IMR-90 (cell line): ENCODE measurements at regions not wholly inside any gene's neighbourhood (a gene's known extent, or its start where the extent isn't known, plus 50 kb on each side); places are given as distances from the start of the nearest gene placed in this dataset.
A peak's percentile ranks its signal among the peaks of the same experiment; 100 is the strongest.

Source experiments
- ATAC-seq: fragments of 200-7000 bp; cut with Tn5 transposase; 2 replicates; pipeline ENCODE4 v1.9.1; 2020; ENCODE audit warnings: low read depth, mild to moderate bottlenecking, moderate library complexity
- BruUV-seq: library from RNA; stranded (reverse); fragments of 400-500 nt; replicated peaks from 2 replicates; lab custom pipeline; 2021; lab: Mats Ljungman, UMichigan
- CTCF ChIA-PET: fragments of 300-600 bp; formaldehyde crosslinking; extraction: SDS; loops from one replicate; lab custom pipeline; 2021; ENCODE audit warnings: antibody characterized with exemption; lab: Yijun Ruan, JAX
- POLR2A ChIA-PET: fragments of 300-600 bp; sonication (Branson Sonifier 250); formaldehyde crosslinking; loops from one replicate; lab custom pipeline; 2022; ENCODE audit warnings: antibody characterized with exemption; ENCODE audit not compliant: unreplicated experiment; lab: Charles Lee
- DNase-seq: peaks from one replicate; pipeline ENCODE4 v3.0.0; 2013
- H2AFZ ChIP-seq: replicated peaks from 2 replicates; pipeline ENCODE3; 2013; ENCODE audit warnings: low read length, mild to moderate bottlenecking; ENCODE audit not compliant: poor library complexity
- H2AK5ac ChIP-seq: 2 replicates; pipeline ENCODE4 v1.6.1; 2013; ENCODE audit warnings: low read depth, low read length, inconsistent platforms
- H2AK9ac ChIP-seq: replicated peaks from 2 replicates; pipeline ENCODE3; 2013; ENCODE audit warnings: mild to moderate bottlenecking, low read depth, low read length, moderate library complexity; ENCODE audit not compliant: poor library complexity
- H2BK120ac ChIP-seq: 2 replicates; pipeline ENCODE4 v1.6.1; 2013; ENCODE audit warnings: low read depth, low read length, inconsistent platforms
- H2BK15ac ChIP-seq: 3 replicates; pipeline ENCODE4 v1.6.1; 2013; ENCODE audit warnings: low read depth, low read length, inconsistent platforms
- H2BK20ac ChIP-seq: 2 replicates; pipeline ENCODE4 v1.6.1; 2013; ENCODE audit warnings: low read depth, mild to moderate bottlenecking, inconsistent platforms, low read length, moderate library complexity
- H2BK5ac ChIP-seq: 2 replicates; pipeline ENCODE4 v1.6.1; 2013; ENCODE audit warnings: mild to moderate bottlenecking, low read depth, low read length, inconsistent platforms; ENCODE audit not compliant: poor library complexity, severe bottlenecking
- H3K14ac ChIP-seq: replicated peaks from 2 replicates; pipeline ENCODE4 v1.6.1; 2013; ENCODE audit warnings: low read depth, low read length, inconsistent platforms
- H3K18ac ChIP-seq: 2 replicates; pipeline ENCODE4 v1.6.1; 2013; ENCODE audit warnings: low read depth, low read length, control low read depth
- H3K23ac ChIP-seq: 2 replicates; pipeline ENCODE4 v1.6.1; 2013; ENCODE audit warnings: low read depth, low read length, inconsistent platforms
- H3K27ac ChIP-seq: 2 replicates; pipeline ENCODE4 v1.5.1; 2013; ENCODE audit warnings: mild to moderate bottlenecking, control low read depth, low read length; ENCODE audit not compliant: insufficient read depth
- H3K27me3 ChIP-seq: 2 replicates; pipeline ENCODE4 v1.6.1; 2013; ENCODE audit warnings: low read length; ENCODE audit not compliant: control insufficient read depth, insufficient read depth
- H3K36me3 ChIP-seq: 2 replicates; pipeline ENCODE4 v1.6.1; 2013; ENCODE audit warnings: low read length, mixed read lengths; ENCODE audit not compliant: control insufficient read depth, insufficient read depth
- H3K4ac ChIP-seq: 2 replicates; pipeline ENCODE4 v1.6.1; 2013; ENCODE audit warnings: low read depth, low read length, inconsistent platforms
- H3K4me1 ChIP-seq: 2 replicates; pipeline ENCODE4 v1.6.1; 2013; ENCODE audit warnings: low read length, mixed read lengths; ENCODE audit not compliant: control insufficient read depth, insufficient read depth
- H3K4me2 ChIP-seq: 2 replicates; pipeline ENCODE4 v1.6.1; 2013; ENCODE audit warnings: low read depth, mild to moderate bottlenecking, control low read depth, low read length, moderate library complexity
- H3K4me3 ChIP-seq: 2 replicates; pipeline ENCODE4 v1.5.1; 2013; ENCODE audit warnings: low read depth, mild to moderate bottlenecking, control low read depth, low read length, moderate library complexity; ENCODE audit not compliant: insufficient read depth
- H3K56ac ChIP-seq: 2 replicates; pipeline ENCODE4 v1.6.1; 2013; ENCODE audit warnings: low read length, inconsistent platforms; ENCODE audit not compliant: insufficient read depth; ENCODE audit errors: extremely low read depth
- H3K79me1 ChIP-seq, 2 experiments: 2 replicates each; pipeline ENCODE4 v1.6.1; 2013; ENCODE audit warnings: low read length in 2 of 2, inconsistent platforms in 1 of 2, low read depth in 1 of 2
- H3K9ac ChIP-seq: 2 replicates; pipeline ENCODE4 v1.6.1; 2013; ENCODE audit warnings: low read depth, low read length, control low read depth
- H3K9me1 ChIP-seq: 2 replicates; pipeline ENCODE4 v1.6.1; 2013; ENCODE audit warnings: low read length, inconsistent platforms; ENCODE audit not compliant: insufficient read depth
- H3K9me3 ChIP-seq: 2 replicates; pipeline ENCODE4 v1.6.1; 2013; ENCODE audit warnings: low read length; ENCODE audit not compliant: control insufficient read depth, insufficient read depth
- H4K20me1 ChIP-seq: 2 replicates; pipeline ENCODE4 v1.6.1; 2013; ENCODE audit warnings: low read length, inconsistent platforms; ENCODE audit not compliant: insufficient read depth
- H4K5ac ChIP-seq: 2 replicates; pipeline ENCODE4 v1.6.1; 2013; ENCODE audit warnings: mild to moderate bottlenecking, low read depth, low read length, control low read depth
- H4K8ac ChIP-seq, 2 experiments: 2 replicates each; pipeline ENCODE4 v1.6.1; 2013; ENCODE audit warnings: low read depth in 2 of 2, low read length in 2 of 2, control low read depth in 1 of 2, inconsistent platforms in 1 of 2
- H4K91ac ChIP-seq: 2 replicates; pipeline ENCODE4 v1.6.1; 2013; ENCODE audit warnings: low read depth, low read length, inconsistent platforms; ENCODE audit not compliant: insufficient read depth
- BHLHE40 ChIP-seq: fragments of 150-350 bp; IDR thresholded peaks from 2 replicates; pipeline ENCODE4 v1.6.1; 2016; ENCODE audit warnings: mild to moderate bottlenecking, low read depth, low read length
- CEBPB ChIP-seq: IDR thresholded peaks from 2 replicates; pipeline ENCODE4 v1.6.1; 2012; ENCODE audit warnings: low read depth, low read length, improper control_type of control experiment
- POLR2A ChIP-seq: IDR thresholded peaks from 2 replicates; pipeline ENCODE4 v1.6.1; 2012; ENCODE audit warnings: mild to moderate bottlenecking, low read depth, low read length
- RAD21 ChIP-seq: IDR thresholded peaks from 2 replicates; pipeline ENCODE4 v1.6.1; 2012; ENCODE audit warnings: low read length, improper control_type of control experiment
- RCOR1 ChIP-seq: IDR thresholded peaks from 2 replicates; pipeline ENCODE4 v1.6.1; 2012; ENCODE audit warnings: mild to moderate bottlenecking, low read length, improper control_type of control experiment; ENCODE audit not compliant: insufficient replicate concordance
- RFX5 ChIP-seq: IDR thresholded peaks from 2 replicates; pipeline ENCODE4 v1.8.0; 2012; ENCODE audit warnings: low read depth, mild to moderate bottlenecking, low read length, moderate library complexity
- SMC3 ChIP-seq: fragments of 150-350 bp; IDR thresholded peaks from 2 replicates; pipeline ENCODE4 v1.6.1; 2016; ENCODE audit warnings: low read depth, mild to moderate bottlenecking, antibody characterized with exemption, low read length, moderate library complexity
- USF2 ChIP-seq: fragments of 150-350 bp; IDR thresholded peaks from 2 replicates; pipeline ENCODE4 v1.6.1; 2017; ENCODE audit warnings: mild to moderate bottlenecking, antibody characterized with exemption, low read length, low read depth
- WGBS, 2 experiments: methylation state at CpG; one replicate each; pipeline versions ENCODE4 v1.1.5 to v1.1.7; 2013; ENCODE audit warnings: missing lambda C conversion rate in 2 of 2; ENCODE audit not compliant: insufficient read length in 1 of 2; ENCODE audit errors: extremely low coverage in 2 of 2; 5-methylcytosine and 5-hydroxymethylcytosine counted together
- dilution Hi-C: fragments of 300-500 bp; cut with HindIII; formaldehyde crosslinking; loops from one replicate; pipeline ENCODE4 v1.14.3; 2018; ENCODE audit warnings: low sequenced_read_pairs; ENCODE audit not compliant: unreplicated experiment
- in situ Hi-C: fragments of 300-500 bp; cut with MboI; formaldehyde crosslinking; loops from 3 replicates; pipeline ENCODE4 v1.14.3; 2019; ENCODE audit warnings: low sequenced_read_pairs, inconsistent platforms, mixed read lengths
- intact Hi-C: fragments of 100-400 bp; cut with micrococcal nuclease; formaldehyde crosslinking; loops from 2 replicates; pipeline ENCODE4 v1.10.0; 2022

- Histone ChIP-seq H2BK120ac (no peak overlapping the region), H3K36me3 (no peaks in the 10 kb centered on the region), H4K20me1 (no peaks in the 10 kb centered on the region), H3K9me1 (0 out of 2 replicates have a peak, but pooled peaks cover 6% of the 10 kb centered on the region), H3K4me3 (no peak overlapping the region), H3K4ac (no peak overlapping the region), H3K23ac (no peak overlapping the region), H4K5ac (no peak overlapping the region), H3K56ac (no peak overlapping the region), H3K4me1 (peaks cover 4% of the 10 kb centered on the region; the same call in 1 of the 2 replicates), H2AFZ (peak overlapping the region; percentile 72), H3K4me2 (no peak overlapping the region), H3K27me3 (peaks cover 2% of the 10 kb centered on the region; the same call in 1 of the 2 replicates), H3K9me3 (peaks cover 3% of the 10 kb centered on the region), H2AK5ac (no peak overlapping the region), H4K91ac (no peak overlapping the region), H4K8ac (no peak overlapping the region), H3K9ac (no peak overlapping the region), H3K14ac (no peak overlapping the region), H3K18ac (no peak overlapping the region), H3K27ac (no peak overlapping the region), H2BK15ac (no peak overlapping the region), H2BK5ac (no peak overlapping the region), H2BK20ac (no peak overlapping the region), H3K79me1 (no peaks in the 10 kb centered on the region), H2AK9ac (no peak overlapping the region)
- TF ChIP-seq SMC3 (no peak), USF2 (no peak), RFX5 (no peak), CEBPB (no peak), RCOR1 (no peak), POLR2A (no peak), BHLHE40 (no peak), RAD21 (no peak)
- BruUV-seq = no TSS peak
- ATAC-seq (no peak), DNase-seq (no peak)
- intact Hi-C loops = no loop called here
- WGBS, 2 experiments = 36% methylated on average over 4 of the region's 16 CpGs; no CpG with 5 or more reads in 1 of the 2 experiments
- in situ Hi-C loops = no loop called here
- ChIA-PET POLR2A (no interaction called here), CTCF (interaction anchor here (0.6 kb wide), 1 partner anchor 60 kb away, joined by 3 read pairs; no protein-coding TSS in a partner anchor)
- dilution Hi-C loops = no loop called here
Observed at GRCh38 chr22:27667121-27667843, 134.3 kb downstream of the MN1 start.
